ENCODE measurements at regions not wholly inside any gene's neighbourhood (a gene's known extent, or its start where the extent isn't known, plus 50 kb on each side); places are given as distances from the start of the nearest gene placed in this dataset.

- WGBS, 3 donors, result 13 to 18% (median 17%) methylated on average over 2 of the region's 2 CpGs
- no peak for DNase-seq
These were observed 99.1 kb upstream of the TMTC1 start for GRCh38 chr12:29882846-29883245.

GRCh38 chr12:29880987-29881386 is 97.2 kb upstream of the TMTC1 start:
- H3K27ac ChIP-seq, result no peak overlapping the region
- H3K9me3 ChIP-seq, result no peaks in the 10 kb centered on the region
- no peaks in the 10 kb centered on the region for H3K4me1 ChIP-seq (ENCODE audit: insufficient read depth)
- 84 to 87% (median 85%) methylated on average over 3 of the region's 3 CpGs for WGBS, 3 donors
- TF ChIP-seq POLR2A (IDR thresholded peaks at IDR 0.05) (no peak), EP300 (IDR thresholded peaks at IDR 0.05) (no peak), CTCF (IDR thresholded peaks at IDR 0.05) (no peak)
- no peak for DNase-seq
- intact Hi-C loops (cut with DNase I), result no loop called here
- no peaks in the 10 kb centered on the region for H3K27me3 ChIP-seq
- H3K4me3 ChIP-seq, result no peak overlapping the region
- no peaks in the 10 kb centered on the region for H3K36me3 ChIP-seq

More at GRCh38 chr12:29882846-29883245, 99.1 kb upstream of the TMTC1 start:
- no peaks in the 10 kb centered on the region for H3K27me3 ChIP-seq
- H3K9me3 ChIP-seq, result no peaks in the 10 kb centered on the region
- H3K4me1 ChIP-seq (ENCODE audit: insufficient read depth), result no peaks in the 10 kb centered on the region
- H3K4me3 ChIP-seq, result no peak overlapping the region
- H3K36me3 ChIP-seq, result no peaks in the 10 kb centered on the region
- TF ChIP-seq EP300 (IDR thresholded peaks at IDR 0.05), result no peak
- no peak for TF ChIP-seq CTCF (IDR thresholded peaks at IDR 0.05)
- no peak for TF ChIP-seq POLR2A (IDR thresholded peaks at IDR 0.05)
- H3K27ac ChIP-seq, result no peak overlapping the region
- intact Hi-C loops (cut with DNase I), result no loop called here

- Histone ChIP-seq H3K9me3 (no peaks in the 10 kb centered on the region), H3K36me3 (no peaks in the 10 kb centered on the region), H3K27me3 (no peaks in the 10 kb centered on the region), H3K27ac (no peak overlapping the region), H3K4me3 (no peak overlapping the region), H3K4me1 (ENCODE audit: insufficient read depth) (no peaks in the 10 kb centered on the region)
- 79 to 82% (median 81%) methylated on average over 4 of the region's 4 CpGs for WGBS, 3 donors
- no peak for DNase-seq
- intact Hi-C loops (cut with DNase I), result no loop called here
- TF ChIP-seq POLR2A (IDR thresholded peaks at IDR 0.05) (no peak), CTCF (IDR thresholded peaks at IDR 0.05) (no peak), EP300 (IDR thresholded peaks at IDR 0.05) (no peak)
These were observed 96.0 kb upstream of the TMTC1 start for GRCh38 chr12:29879606-29880308.

GRCh38 chr12:29869946-29870345 is 86.2 kb upstream of the TMTC1 start:
- TF ChIP-seq POLR2A (IDR thresholded peaks at IDR 0.05), result no peak
- TF ChIP-seq CTCF (IDR thresholded peaks at IDR 0.05), result no peak
- no peak for TF ChIP-seq EP300 (IDR thresholded peaks at IDR 0.05)
- no peaks in the 10 kb centered on the region for H3K4me1 ChIP-seq (ENCODE audit: insufficient read depth)
- no peaks in the 10 kb centered on the region for H3K36me3 ChIP-seq
- 10 to 23% (median 18%) methylated on average over 1 of the region's 1 CpG for WGBS, 3 donors
- no peak for DNase-seq
- H3K27ac ChIP-seq, result no peak overlapping the region
- no peaks in the 10 kb centered on the region for H3K9me3 ChIP-seq
- H3K4me3 ChIP-seq, result no peak overlapping the region
- H3K27me3 ChIP-seq, result no peaks in the 10 kb centered on the region
- intact Hi-C loops (cut with DNase I), result no loop called here

Measured in ovary (tissue), 7 donors.